GM12878 (cell line): ENCODE measurements at regions not wholly inside any gene's neighbourhood (a gene's known extent, or its start where the extent isn't known, plus 50 kb on each side); places are given as distances from the start of the nearest gene placed in this dataset.

ENCODE experiments used
- ESRRA ChIP-seq: IDR thresholded peaks from 2 replicates; pipeline ENCODE4 v1.6.1; 2012; ENCODE audit warnings: mild to moderate bottlenecking, low read length, improper control_type of control experiment
- HDAC2 ChIP-seq: fragments of 200-600 bp; sonication (generic); IDR thresholded peaks from 2 replicates; pipeline ENCODE4 v1.6.1; 2017
- HDAC6 ChIP-seq: fragments of 200-600 bp; sonication (generic); IDR thresholded peaks from one replicate; pipeline ENCODE4 v1.8.0; 2017; ENCODE audit warnings: antibody characterized with exemption; ENCODE audit not compliant: unreplicated experiment
- JUND ChIP-seq: IDR thresholded peaks from 2 replicates; pipeline ENCODE4 v1.6.1; 2012; ENCODE audit warnings: low read depth, mild to moderate bottlenecking, low read length, improper control_type of control experiment, moderate library complexity
- POLR2A ChIP-seq: IDR thresholded peaks from 2 replicates; pipeline ENCODE4 v1.6.1; 2011; ENCODE audit warnings: low read depth, mild to moderate bottlenecking, low read length
- SIX5 ChIP-seq: IDR thresholded peaks from 2 replicates; pipeline ENCODE4 v1.6.1; 2011; ENCODE audit warnings: mild to moderate bottlenecking, low read depth, low read length, moderate library complexity; ENCODE audit not compliant: severe bottlenecking
- SMARCA5 ChIP-seq: fragments of 450-650 bp; IDR thresholded peaks from 2 replicates; pipeline ENCODE4 v1.6.1; 2017; ENCODE audit warnings: mild to moderate bottlenecking
- SRF ChIP-seq, 2 experiments: IDR thresholded peaks; 2 replicates each; pipeline ENCODE4 v1.6.1; 2011; ENCODE audit warnings: low read depth in 2 of 2, low read length in 2 of 2, mild to moderate bottlenecking in 1 of 2, moderate library complexity in 1 of 2
- ZBED1 ChIP-seq: IDR thresholded peaks from 2 replicates; pipeline ENCODE4 v1.6.1; 2016; ENCODE audit warnings: borderline replicate concordance
- TF ChIP-seq, protein P1 (sequence below), 3 experiments: IDR thresholded peaks in 2 of 3; conservative IDR thresholded peaks in 1 of 3; 2 replicates each; pipeline ENCODE4 v1.5.1; 2011; ENCODE audit warnings: low read depth in 3 of 3, low read length in 3 of 3, mild to moderate bottlenecking in 3 of 3, control low read depth in 2 of 3, moderate library complexity in 2 of 3, inconsistent platforms in 1 of 3, mixed read lengths in 1 of 3; ENCODE audit not compliant: control insufficient read depth in 2 of 3, insufficient read depth in 1 of 3; ENCODE audit errors: extremely low read depth in 1 of 3
- TF ChIP-seq, protein P2 (sequence below): fragments of 450-650 bp; IDR thresholded peaks from 2 replicates; pipeline ENCODE4 v1.6.1; 2017; ENCODE audit warnings: mild to moderate bottlenecking, moderate library complexity

DNA sequence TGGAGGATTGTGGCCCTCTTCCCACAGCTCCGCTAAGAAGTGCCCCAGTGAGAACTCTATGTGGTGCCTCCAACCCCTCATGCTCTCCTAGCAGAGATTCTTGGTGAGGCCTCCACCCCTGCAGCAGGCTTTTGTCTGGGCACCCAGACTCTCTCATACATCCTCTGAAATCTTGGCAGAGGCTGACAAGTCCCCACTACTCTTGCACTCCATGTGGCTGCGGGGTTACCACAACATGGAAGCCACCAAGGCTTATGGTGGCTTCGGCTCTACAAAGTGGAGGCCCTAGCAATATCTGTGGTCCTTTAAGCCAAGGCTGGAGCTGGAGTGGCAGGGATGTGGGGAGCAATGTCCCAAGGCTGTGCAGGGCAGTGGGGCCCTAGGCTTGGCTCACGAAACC, 255.2 kb downstream of the COX7B2 start:
- no peak for TF ChIP-seq SMARCA5
- TF ChIP-seq POLR2A = no peak
- TF ChIP-seq, protein P1, sequence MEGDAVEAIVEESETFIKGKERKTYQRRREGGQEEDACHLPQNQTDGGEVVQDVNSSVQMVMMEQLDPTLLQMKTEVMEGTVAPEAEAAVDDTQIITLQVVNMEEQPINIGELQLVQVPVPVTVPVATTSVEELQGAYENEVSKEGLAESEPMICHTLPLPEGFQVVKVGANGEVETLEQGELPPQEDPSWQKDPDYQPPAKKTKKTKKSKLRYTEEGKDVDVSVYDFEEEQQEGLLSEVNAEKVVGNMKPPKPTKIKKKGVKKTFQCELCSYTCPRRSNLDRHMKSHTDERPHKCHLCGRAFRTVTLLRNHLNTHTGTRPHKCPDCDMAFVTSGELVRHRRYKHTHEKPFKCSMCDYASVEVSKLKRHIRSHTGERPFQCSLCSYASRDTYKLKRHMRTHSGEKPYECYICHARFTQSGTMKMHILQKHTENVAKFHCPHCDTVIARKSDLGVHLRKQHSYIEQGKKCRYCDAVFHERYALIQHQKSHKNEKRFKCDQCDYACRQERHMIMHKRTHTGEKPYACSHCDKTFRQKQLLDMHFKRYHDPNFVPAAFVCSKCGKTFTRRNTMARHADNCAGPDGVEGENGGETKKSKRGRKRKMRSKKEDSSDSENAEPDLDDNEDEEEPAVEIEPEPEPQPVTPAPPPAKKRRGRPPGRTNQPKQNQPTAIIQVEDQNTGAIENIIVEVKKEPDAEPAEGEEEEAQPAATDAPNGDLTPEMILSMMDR (IDR thresholded peaks at IDR 0.05 in 2 of 3, conservative IDR thresholded peaks at IDR 0.05 in 1 of 3; ENCODE audit: control insufficient read depth in 2 of 3, extremely low read depth in 1 of 3, insufficient read depth in 1 of 3, low read depth in 3 of 3, low read length in 3 of 3) = no peak
- TF ChIP-seq JUND = no peak
- no peak for TF ChIP-seq SRF (IDR thresholded peaks at IDR 0.05; ENCODE audit: low read depth in 2 of 2, low read length in 2 of 2)
- no peak for TF ChIP-seq HDAC2
- TF ChIP-seq SIX5 = no peak
- TF ChIP-seq HDAC6 = no peak
- TF ChIP-seq ESRRA = no peak
- TF ChIP-seq, protein P2, sequence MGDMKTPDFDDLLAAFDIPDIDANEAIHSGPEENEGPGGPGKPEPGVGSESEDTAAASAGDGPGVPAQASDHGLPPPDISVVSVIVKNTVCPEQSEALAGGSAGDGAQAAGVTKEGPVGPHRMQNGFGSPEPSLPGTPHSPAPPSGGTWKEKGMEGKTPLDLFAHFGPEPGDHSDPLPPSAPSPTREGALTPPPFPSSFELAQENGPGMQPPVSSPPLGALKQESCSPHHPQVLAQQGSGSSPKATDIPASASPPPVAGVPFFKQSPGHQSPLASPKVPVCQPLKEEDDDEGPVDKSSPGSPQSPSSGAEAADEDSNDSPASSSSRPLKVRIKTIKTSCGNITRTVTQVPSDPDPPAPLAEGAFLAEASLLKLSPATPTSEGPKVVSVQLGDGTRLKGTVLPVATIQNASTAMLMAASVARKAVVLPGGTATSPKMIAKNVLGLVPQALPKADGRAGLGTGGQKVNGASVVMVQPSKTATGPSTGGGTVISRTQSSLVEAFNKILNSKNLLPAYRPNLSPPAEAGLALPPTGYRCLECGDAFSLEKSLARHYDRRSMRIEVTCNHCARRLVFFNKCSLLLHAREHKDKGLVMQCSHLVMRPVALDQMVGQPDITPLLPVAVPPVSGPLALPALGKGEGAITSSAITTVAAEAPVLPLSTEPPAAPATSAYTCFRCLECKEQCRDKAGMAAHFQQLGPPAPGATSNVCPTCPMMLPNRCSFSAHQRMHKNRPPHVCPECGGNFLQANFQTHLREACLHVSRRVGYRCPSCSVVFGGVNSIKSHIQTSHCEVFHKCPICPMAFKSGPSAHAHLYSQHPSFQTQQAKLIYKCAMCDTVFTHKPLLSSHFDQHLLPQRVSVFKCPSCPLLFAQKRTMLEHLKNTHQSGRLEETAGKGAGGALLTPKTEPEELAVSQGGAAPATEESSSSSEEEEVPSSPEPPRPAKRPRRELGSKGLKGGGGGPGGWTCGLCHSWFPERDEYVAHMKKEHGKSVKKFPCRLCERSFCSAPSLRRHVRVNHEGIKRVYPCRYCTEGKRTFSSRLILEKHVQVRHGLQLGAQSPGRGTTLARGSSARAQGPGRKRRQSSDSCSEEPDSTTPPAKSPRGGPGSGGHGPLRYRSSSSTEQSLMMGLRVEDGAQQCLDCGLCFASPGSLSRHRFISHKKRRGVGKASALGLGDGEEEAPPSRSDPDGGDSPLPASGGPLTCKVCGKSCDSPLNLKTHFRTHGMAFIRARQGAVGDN = no peak
- no peak for TF ChIP-seq ZBED1
